K562 (cell line): ENCODE measurements at regions not wholly inside any gene's neighbourhood (a gene's known extent, or its start where the extent isn't known, plus 50 kb on each side); places are given as distances from the start of the nearest gene placed in this dataset.

Experiments
- ATAC-seq: fragments of 200-7000 bp; cut with Tn5 transposase; 3 replicates; pipeline ENCODE4 v1.9.1; 2020; ENCODE audit warnings: moderate library complexity
- BruUV-seq: library from RNA; stranded (reverse); fragments of 400-500 nt; replicated peaks from 2 replicates; lab custom pipeline; 2021; lab: Mats Ljungman, UMichigan
- CTCF ChIA-PET: fragments of 300-600 bp; formaldehyde crosslinking; extraction: SDS; loops from one replicate; lab custom pipeline; 2021; ENCODE audit warnings: low intra/inter-chr PET ratio; lab: Yijun Ruan, JAX
- POLR2A ChIA-PET: fragments of 300-600, 350-650 bp; sonication (Branson Sonifier 250); formaldehyde crosslinking; extraction: SDS; loops from one replicate; lab custom pipeline; 2021; ENCODE audit warnings: antibody characterized with exemption, inconsistent platforms; lab: Yijun Ruan, JAX
- DNase-seq, 4 experiments: peaks; one replicate each; pipeline versions ENCODE4 v3.0.0 to v3.0.0-alpha.2; 2011 to 2018; ENCODE audit warnings: low spot score in 3 of 4, mixed read lengths in 3 of 4; ENCODE audit errors: extremely low read depth in 1 of 4
- FAIRE-seq: peaks from 2 replicates; lab custom pipeline; 2011; peaks lifted over from hg19 to GRCh38; lab: Jason Lieb, UNC
- H2AFZ ChIP-seq: 2 replicates; pipeline ENCODE4 v1.6.0; 2011; ENCODE audit warnings: low read depth, low read length, control low read depth, inconsistent platforms
- H3K27ac ChIP-seq: fragments of 200-600 bp; 3 replicates; pipeline ENCODE4 v1.8.0; 2011; ENCODE audit warnings: low read depth, mild to moderate bottlenecking, control low read depth, inconsistent platforms, low read length, moderate library complexity, mixed read lengths; ENCODE audit errors: extremely low read depth
- H3K27me3 ChIP-seq, 2 experiments: fragments of 300-600 bp in 1 of 2; 2 replicates in 1 of 2; 3 replicates in 1 of 2; pipeline versions ENCODE4 v1.6.0 to v1.8.0; 2011; ENCODE audit warnings: inconsistent platforms in 2 of 2, low read length in 2 of 2, mild to moderate bottlenecking in 1 of 2, mixed read lengths in 1 of 2, moderate library complexity in 1 of 2; ENCODE audit not compliant: control insufficient read depth in 2 of 2, insufficient read depth in 2 of 2
- H3K36me3 ChIP-seq: fragments of 300-600 bp; 3 replicates; pipeline ENCODE4 v1.8.0; 2011; ENCODE audit warnings: mild to moderate bottlenecking, low read length, inconsistent platforms; ENCODE audit not compliant: control insufficient read depth, insufficient read depth
- H3K4me1 ChIP-seq, 2 experiments: fragments of 200-600 bp in 1 of 2; replicated peaks in 1 of 2; 2 replicates in 1 of 2; 3 replicates in 1 of 2; pipeline versions ENCODE4 v1.5.1 to v1.8.0; 2011; ENCODE audit warnings: inconsistent platforms in 2 of 2, low read length in 2 of 2, mild to moderate bottlenecking in 1 of 2, mixed read lengths in 1 of 2, moderate library complexity in 1 of 2; ENCODE audit not compliant: control insufficient read depth in 2 of 2, insufficient read depth in 2 of 2
- H3K4me2 ChIP-seq: 2 replicates; pipeline ENCODE4 v1.6.1; 2011; ENCODE audit warnings: low read length, control low read depth, inconsistent platforms, mixed read lengths; ENCODE audit not compliant: insufficient read depth
- H3K4me3 ChIP-seq: fragments of 200-600 bp; sonication (generic), shearing (Covaris generic); 2 replicates; pipeline ENCODE4 v1.5.1; 2016; ENCODE audit warnings: control low read depth, inconsistent platforms
- H3K79me2 ChIP-seq: fragments of 200-600 bp; 3 replicates; pipeline ENCODE4 v1.8.0; 2011; ENCODE audit warnings: low read length, inconsistent platforms; ENCODE audit not compliant: control insufficient read depth, insufficient read depth
- H3K9ac ChIP-seq, 2 experiments: 2 replicates each; pipeline versions ENCODE4 v1.6.0 to v1.6.1; 2011; ENCODE audit warnings: low read depth in 2 of 2, low read length in 2 of 2, control low read depth in 1 of 2, inconsistent platforms in 1 of 2, mild to moderate bottlenecking in 1 of 2, mixed read lengths in 1 of 2; ENCODE audit not compliant: insufficient read depth in 1 of 2
- H3K9me1 ChIP-seq: one replicate; pipeline ENCODE4 v1.6.0; 2011; ENCODE audit warnings: inconsistent platforms, mild to moderate bottlenecking, low read length, moderate library complexity; ENCODE audit not compliant: control insufficient read depth, insufficient read depth
- H3K9me3 ChIP-seq: replicated peaks from 2 replicates; pipeline ENCODE4 v1.5.1; 2011; ENCODE audit warnings: low read depth, low read length, inconsistent platforms; ENCODE audit not compliant: control insufficient read depth, insufficient read depth
- H4K20me1 ChIP-seq: replicated peaks from 2 replicates; pipeline ENCODE4 v1.6.1; 2011; ENCODE audit warnings: low read length, inconsistent platforms, mixed read lengths; ENCODE audit not compliant: control insufficient read depth, insufficient read depth
- CBFA2T2 ChIP-seq: fragments of 450-650 bp; conservative IDR thresholded peaks from 2 replicates; pipeline ENCODE4 v1.6.1; 2017; ENCODE audit warnings: mild to moderate bottlenecking
- ELK1 ChIP-seq: sonication (generic); formaldehyde crosslinking; IDR thresholded peaks from 2 replicates; pipeline ENCODE4 v1.8.1; 2022; ENCODE audit warnings: missing genetic modification reagents
- GATAD2A ChIP-seq: fragments of 450-650 bp; IDR thresholded peaks from 2 replicates; pipeline ENCODE4 v1.6.1; 2017
- MLLT1 ChIP-seq, 2 experiments: fragments of 450-650 bp; IDR thresholded peaks; 2 replicates each; pipeline ENCODE4 v1.6.1; 2016
- PBX2 ChIP-seq, 2 experiments: IDR thresholded peaks in 1 of 2; conservative IDR thresholded peaks in 1 of 2; 2 replicates each; pipeline ENCODE4 v1.6.1; 2016; ENCODE audit warnings: low read depth in 2 of 2, mild to moderate bottlenecking in 1 of 2, missing compliant biosample characterization in 1 of 2, missing genetic modification characterization in 1 of 2, moderate library complexity in 1 of 2
- PHF8 ChIP-seq: fragments of 200-600 bp; sonication (generic); IDR thresholded peaks from 2 replicates; pipeline ENCODE4 v1.6.1; 2012; ENCODE audit warnings: mixed run types, mild to moderate bottlenecking, inconsistent platforms, low read length, moderate library complexity, borderline replicate concordance
- RBM15 ChIP-seq: fragments of 200-400 bp; formaldehyde crosslinking; IDR thresholded peaks from 2 replicates; pipeline ENCODE4 v1.6.1; 2018; ENCODE audit warnings: mild to moderate bottlenecking, low read length, moderate library complexity; ENCODE audit not compliant: insufficient read depth
- ZHX1 ChIP-seq: fragments of 150-350 bp; conservative IDR thresholded peaks from 2 replicates; pipeline ENCODE4 v1.6.1; 2014; ENCODE audit warnings: low read length
- ZKSCAN8 ChIP-seq: fragments of 200-800 bp; sonication (Bioruptor generic); IDR thresholded peaks from 2 replicates; pipeline ENCODE4 v1.6.1; 2016; ENCODE audit warnings: missing genetic modification characterization, missing compliant biosample characterization
- ZNF639 ChIP-seq, 2 experiments: fragments of 200-800 bp in 1 of 2; sonication (Bioruptor generic) in 1 of 2; sonication (generic) in 1 of 2; formaldehyde crosslinking in 1 of 2; IDR thresholded peaks in 1 of 2; conservative IDR thresholded peaks in 1 of 2; 2 replicates each; pipeline versions ENCODE4 v1.5.0 to v1.6.1; 2016 to 2020; ENCODE audit warnings: missing compliant biosample characterization in 1 of 2, missing genetic modification characterization in 1 of 2, missing genetic modification reagents in 1 of 2
- ZNF79 ChIP-seq: fragments of 250-450 bp; sonication (Bioruptor Pico); IDR thresholded peaks from 2 replicates; pipeline ENCODE4 v1.4.0; 2020; ENCODE audit warnings: low read depth, mild to moderate bottlenecking, moderate library complexity
- WGBS: fragments of 100-300 bp; shearing (Covaris generic); methylation state at CpG from one replicate; pipeline ENCODE4 v1.1.6; 2016; ENCODE audit warnings: low coverage, mixed read lengths; ENCODE audit not compliant: insufficient coverage; ENCODE audit errors: missing lambda C conversion rate; 5-methylcytosine and 5-hydroxymethylcytosine counted together
- in situ Hi-C: fragments of 300-500 bp; cut with MboI; formaldehyde crosslinking; loops from 4 replicates; pipeline ENCODE4 v1.15.0; 2018; ENCODE audit warnings: inconsistent platforms, mixed read lengths
- intact Hi-C: fragments of 100-400 bp; cut with micrococcal nuclease; formaldehyde crosslinking; loops from 2 replicates; pipeline ENCODE4 v1.14.2; 2022

GRCh38 chr4:41430792-41431191, 107.2 kb upstream of the LIMCH1 start:
- no peaks in the 10 kb centered on the region for H3K27me3 ChIP-seq
- no peak overlapping the region for H3K4me3 ChIP-seq
- intact Hi-C loops = no loop called here
- no peak for ATAC-seq
- H3K9me1 ChIP-seq = no peaks in the 10 kb centered on the region
- in situ Hi-C loops = no loop called here
- TF ChIP-seq CBFA2T2 (no peak), ZKSCAN8 (no peak), ZNF639 (CRISPR knock-in tag; conservative IDR thresholded peaks at IDR 0.05 in 1 of 2, IDR thresholded peaks at IDR 0.05 in 1 of 2) (no peak), ELK1 (CRISPR knock-in tag) (no peak), GATAD2A (no peak), ZHX1 (no peak), PBX2 (CRISPR knock-in tag; IDR thresholded peaks at IDR 0.05; ENCODE audit: low read depth) (no peak), PBX2 (tag; conservative IDR thresholded peaks at IDR 0.05; ENCODE audit: low read depth) (no peak), PHF8 (no peak), ZNF79 (CRISPR knock-in tag) (no peak), MLLT1 (IDR thresholded peaks at IDR 0.05) (no peak), RBM15 (no peak)
- TF ChIP-seq, all 486 proteins: peak for 0
- BruUV-seq = no TSS peak
- no peak for FAIRE-seq
- Histone ChIP-seq H3K4me2 (no peak overlapping the region), H2AFZ (no peak overlapping the region), H3K79me2 (no peaks in the 10 kb centered on the region), H3K9me3 (no peaks in the 10 kb centered on the region), H3K27ac (no peak overlapping the region), H3K4me1 (no peaks in the 10 kb centered on the region), H3K9ac (no peak overlapping the region), H4K20me1 (no peaks in the 10 kb centered on the region), H3K36me3 (no peaks in the 10 kb centered on the region)
- no peak for DNase-seq
- 0% methylated on average over 1 of the region's 1 CpG for WGBS
- POLR2A ChIA-PET = no interaction called here
- CTCF ChIA-PET = no interaction called here
